GM19328 (cell line): ENCODE measurements at regions not wholly inside any gene's neighbourhood (a gene's known extent, or its start where the extent isn't known, plus 50 kb on each side); places are given as distances from the start of the nearest gene placed in this dataset.

Experiments
- ATAC-seq: cut with Tn5 transposase; IDR thresholded peaks from one replicate; pipeline ENCODE4 v1.9.1; 2021; ENCODE audit warnings: mild to moderate bottlenecking, moderate library complexity; ENCODE audit not compliant: unreplicated experiment

DNA sequence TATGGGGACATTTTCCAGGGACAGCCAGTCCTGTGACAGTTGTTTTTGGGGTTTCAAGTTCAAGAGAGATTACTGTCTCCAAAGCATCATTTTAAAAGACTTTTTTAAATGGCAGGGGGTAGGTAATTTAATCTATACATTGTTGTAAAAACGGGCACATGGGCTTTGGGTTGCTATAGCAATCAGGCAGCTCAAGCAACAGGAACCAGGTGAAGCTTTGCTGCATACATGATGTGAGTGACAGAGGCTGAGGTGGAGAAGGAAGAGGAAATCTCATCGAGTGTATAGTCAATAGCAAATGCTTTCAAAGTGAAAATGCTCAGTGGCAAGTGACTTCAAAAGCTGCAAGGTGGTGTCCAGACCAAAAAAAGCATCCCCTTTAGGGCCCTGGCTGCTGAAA is 277.4 kb upstream of the JAG1 start:
- no peak for ATAC-seq

DNA sequence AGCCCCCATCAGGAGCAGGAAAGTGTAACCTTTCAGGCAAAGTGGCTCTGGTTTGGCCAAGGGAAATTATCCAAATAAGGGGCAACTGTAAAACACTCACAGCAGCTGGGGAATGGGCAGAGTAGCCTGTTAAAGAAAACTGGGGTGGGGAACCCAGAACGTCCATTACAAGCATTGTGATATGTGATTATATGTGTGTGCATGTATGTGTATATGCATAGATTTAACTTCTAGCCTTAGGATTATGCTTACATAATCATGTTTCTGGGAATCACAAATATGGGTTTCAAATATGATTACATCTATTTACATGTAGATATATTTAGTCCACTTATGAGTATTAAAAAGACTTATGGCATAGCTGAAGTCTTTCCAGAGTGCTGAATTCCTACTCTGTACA is 278.1 kb upstream of the JAG1 start:
- ATAC-seq = no peak

DNA sequence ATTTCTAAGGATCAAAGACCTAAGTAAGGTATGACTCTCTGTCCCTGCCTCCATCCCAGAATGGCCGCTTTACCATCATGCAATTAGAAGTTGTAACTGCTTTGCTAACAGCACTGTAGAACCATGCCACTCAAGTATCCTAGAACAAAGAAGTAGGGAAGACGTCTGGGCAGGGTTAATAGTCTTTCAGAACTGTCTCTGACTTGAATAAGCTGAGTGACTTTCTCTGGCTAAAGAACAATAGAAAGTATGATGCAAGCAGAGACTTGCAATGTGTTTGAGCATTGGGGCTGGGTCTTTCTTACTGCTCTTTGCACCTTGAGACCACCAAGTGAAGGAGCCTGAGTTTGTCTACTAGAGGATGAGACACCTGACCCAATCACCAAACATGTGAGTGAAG is 279.6 kb upstream of the JAG1 start:
- no peak for ATAC-seq

DNA sequence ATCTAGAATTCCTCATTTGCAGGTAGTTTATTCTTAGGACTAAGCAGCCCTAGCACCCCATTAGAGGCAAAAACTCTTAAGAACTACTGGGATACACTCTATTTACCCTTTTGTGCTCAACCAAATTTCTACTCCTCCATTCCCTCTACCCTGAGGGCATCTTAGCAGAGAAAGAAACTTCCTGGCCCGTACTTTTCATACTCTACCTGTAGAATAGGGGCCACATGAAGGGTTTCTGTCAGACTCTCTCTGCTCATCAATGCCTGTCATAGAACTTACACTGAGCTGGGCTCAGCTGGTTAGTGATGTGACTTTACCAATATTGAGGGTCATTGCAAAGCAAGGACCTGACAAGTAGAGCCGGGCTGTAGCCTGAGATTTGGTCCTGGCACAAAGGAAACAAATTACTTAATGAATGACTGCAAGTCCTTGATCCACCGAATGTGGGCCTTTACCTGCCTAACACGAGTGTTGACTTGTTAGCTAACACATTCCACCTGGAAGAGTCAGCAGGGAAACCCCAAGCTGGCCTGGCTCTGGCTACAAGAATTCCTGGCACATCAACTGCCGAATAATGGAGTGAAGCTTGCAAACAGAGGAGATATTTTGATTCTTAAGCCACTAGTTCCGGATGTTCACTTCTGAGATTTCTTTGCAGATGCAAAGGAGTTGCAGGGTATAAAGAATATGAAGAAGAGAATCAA is 280.5 kb upstream of the JAG1 start:
- ATAC-seq = no peak

DNA sequence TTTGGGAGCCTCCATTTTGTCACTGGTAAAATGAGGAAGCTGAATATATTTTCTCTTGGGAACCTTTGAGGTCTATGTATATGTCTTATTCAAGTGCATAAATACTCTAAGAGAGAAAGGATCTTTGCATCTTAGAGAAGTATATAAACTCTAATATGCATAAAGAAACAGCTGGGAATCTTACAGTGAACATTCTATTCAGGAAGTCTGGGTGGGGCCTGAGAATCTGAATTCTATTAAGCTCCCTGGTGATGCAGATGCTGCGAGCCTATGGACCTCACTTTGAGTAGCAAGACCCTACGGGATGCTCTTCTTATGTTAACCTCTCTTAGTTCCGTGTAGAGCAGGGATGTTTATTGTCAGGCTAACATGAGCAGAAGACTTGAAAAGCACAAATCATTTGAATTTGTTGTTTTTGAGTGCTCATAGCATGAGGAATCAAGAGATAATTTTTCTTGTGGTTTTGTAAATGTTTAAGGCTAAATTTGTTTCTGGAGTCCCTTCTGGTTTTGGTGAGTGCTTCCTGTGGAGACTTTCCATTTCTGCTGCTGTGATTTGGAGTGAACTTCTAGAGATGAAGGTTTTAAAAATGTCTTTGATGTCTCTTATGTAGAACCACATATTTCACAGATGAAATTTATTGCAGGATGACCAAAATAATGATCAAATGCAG is 281.2 kb upstream of the JAG1 start:
- no peak for ATAC-seq

DNA sequence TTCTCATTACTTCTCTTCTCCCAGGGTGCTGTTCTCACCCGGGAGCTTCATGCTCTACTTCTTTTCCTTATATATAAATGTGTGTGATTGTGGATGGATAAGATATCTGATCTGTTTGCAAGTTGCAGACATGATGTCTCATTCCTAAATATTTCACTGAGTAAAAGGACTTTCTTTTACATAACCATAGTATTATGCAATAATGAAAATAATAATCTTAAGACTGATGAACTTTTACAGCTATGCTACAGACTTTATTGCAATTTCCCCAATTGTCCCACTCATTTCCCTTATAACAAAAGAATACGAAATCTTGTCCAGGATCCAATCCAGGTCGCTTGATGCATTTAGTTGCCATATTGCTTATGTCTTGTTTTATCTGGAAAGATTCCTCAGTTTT is 284.5 kb upstream of the JAG1 start:
- no peak for ATAC-seq

DNA sequence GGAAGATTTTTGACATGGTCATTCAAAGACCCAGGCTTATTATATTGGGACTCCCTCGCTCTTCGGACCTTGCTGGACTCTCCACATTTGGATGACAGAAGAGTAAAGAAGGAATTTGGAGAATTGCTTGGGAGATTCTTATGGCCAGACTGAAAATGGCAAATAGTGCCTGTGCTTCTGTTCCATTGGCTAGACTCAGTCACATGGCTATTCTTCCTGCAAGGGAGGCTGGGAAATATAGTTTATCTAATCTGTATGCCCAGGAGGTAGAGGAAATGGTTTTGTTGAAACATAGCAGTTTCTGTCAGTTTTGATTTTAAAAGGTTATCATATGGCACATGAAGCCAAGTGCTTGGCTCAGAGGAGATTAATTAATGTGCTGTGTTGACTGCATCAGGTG is 286.6 kb upstream of the JAG1 start:
- no peak for ATAC-seq

DNA sequence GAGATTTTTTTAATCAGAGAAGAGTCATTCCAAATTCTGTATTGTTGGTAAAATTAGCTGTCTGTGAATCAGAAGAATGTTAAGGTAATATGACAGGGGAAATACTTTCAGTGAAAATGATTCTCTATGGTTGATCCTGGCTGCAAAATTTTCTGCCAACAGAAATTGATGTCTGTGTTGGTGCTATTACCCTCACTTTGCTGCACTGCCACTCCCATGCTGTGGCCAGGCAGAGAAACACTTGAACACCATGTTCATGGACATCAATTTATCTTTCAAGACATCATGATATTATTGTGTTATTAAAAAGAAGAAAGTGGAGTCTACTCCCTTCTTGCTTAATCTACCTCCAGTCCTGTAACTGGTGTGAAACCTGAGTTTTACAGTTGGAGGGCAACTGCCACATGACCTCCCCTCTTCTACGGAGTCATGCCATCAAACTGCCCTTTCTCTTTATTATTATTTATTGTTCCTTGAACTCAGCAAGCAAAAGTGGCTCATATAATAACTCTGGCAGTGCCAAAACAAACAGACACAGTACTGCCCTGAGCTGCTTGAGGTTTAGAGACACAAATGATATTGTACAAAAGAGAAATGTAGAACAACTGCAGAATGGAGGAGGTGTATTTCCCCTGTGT is 288.0 kb upstream of the JAG1 start:
- ATAC-seq = no peak

DNA sequence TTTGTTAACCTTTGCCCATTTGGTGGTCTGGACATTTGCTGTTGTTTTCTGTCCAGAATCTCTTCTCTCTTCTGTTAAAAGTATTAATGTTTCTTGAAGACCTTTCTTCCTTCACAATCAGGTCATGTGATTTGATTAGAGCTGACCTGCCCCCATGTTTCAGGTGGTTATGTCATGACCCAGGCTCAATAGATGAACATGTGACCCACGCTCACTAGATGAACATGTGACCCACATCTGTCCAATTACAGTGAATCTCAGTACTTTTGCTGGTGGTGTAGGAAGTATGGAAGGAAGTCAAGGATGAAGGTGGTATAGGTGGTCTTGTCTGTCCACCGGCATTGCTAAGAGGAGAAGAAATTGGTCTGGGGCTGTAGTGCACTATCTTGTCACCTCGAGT is 289.1 kb upstream of the JAG1 start:
- ATAC-seq = no peak

DNA sequence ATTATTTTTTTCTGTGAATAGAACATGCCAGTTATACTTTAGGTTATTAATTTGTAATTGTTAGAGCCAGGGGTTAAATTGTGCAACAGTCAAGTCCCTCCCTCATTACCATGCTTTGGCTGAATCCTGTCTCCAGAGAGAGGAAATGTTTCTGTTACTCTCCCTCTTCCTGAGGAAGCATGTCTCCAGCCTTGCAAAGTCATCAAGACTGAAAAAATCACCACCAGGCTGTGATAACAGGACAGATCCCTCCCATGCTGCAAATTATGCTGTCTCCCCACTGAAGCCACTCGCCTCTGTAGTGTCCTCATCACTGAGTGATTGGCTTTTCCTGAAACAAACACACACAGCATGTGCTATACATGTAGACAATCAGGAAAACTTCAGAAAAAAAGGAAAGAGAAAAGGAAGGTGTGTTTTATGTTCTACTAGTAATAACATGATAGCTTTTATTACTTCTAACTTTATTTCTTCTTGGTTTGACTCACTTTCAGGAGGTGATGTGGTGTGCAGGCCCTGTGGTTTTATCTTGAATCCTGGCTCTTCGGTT is 290.0 kb upstream of the JAG1 start:
- no peak for ATAC-seq

DNA sequence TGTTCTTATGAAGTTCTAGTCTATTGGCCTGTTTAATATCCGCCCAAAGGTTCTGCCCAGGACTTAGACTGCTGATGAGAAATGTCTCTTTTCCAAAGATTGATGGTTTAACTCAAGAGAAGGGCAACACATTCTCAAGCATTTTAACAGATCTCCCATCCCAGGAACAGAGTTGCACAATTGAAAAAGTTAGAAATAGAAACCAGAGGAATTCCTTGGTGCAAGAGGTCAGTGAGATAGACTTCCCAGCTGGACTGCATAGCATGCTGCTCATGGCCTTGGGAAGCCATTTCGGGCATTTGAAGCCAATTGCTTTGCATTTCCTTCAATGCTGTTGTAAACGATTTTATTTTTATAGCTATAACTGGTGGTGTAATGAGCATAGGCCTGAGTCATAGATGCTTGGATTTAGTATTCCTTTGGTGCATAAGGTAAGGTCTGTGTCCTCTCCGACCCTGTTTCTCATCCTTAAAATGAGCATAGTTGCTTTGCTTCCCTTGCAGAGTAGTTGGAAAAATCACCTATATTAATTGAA is 292.2 kb upstream of the JAG1 start:
- ATAC-seq = no peak

DNA sequence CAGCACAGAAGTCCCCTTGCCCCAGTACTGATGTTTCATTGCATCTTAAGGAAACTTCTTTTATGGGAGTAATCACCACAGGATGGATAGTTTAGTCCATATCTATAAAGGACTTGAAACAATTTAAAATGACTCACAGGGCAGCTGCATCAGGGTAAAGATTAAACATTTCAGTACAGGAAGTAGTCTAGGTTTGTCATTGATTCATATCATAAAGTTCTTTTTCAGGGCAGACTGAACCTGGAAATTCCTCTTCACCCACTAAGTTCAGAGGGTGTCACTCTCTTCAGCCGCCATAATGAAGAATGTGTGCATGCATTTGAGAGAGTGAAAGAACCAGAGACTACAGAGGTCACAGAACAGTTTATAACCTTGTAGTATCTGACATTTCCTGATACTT is 296.3 kb upstream of the JAG1 start:
- no peak for ATAC-seq

DNA sequence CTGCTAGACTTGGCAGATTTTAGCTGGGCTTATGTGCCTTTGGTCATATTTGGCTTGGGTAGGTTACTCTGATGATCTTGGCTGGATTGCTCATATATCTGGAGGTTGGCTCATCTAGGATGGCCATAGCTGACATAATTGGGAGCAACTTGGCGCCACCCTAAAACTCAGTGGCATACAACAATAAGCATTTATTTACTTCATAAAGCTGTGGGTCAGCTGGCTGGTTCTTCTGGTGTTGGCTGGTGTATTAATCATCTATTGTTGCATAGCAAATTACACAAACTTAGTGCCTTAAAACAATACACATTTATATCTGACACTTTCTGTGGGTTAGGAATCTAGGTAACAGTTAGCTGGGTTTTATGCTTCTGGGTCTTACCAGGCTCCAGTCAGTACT is 297.3 kb upstream of the JAG1 start:
- no peak for ATAC-seq

DNA sequence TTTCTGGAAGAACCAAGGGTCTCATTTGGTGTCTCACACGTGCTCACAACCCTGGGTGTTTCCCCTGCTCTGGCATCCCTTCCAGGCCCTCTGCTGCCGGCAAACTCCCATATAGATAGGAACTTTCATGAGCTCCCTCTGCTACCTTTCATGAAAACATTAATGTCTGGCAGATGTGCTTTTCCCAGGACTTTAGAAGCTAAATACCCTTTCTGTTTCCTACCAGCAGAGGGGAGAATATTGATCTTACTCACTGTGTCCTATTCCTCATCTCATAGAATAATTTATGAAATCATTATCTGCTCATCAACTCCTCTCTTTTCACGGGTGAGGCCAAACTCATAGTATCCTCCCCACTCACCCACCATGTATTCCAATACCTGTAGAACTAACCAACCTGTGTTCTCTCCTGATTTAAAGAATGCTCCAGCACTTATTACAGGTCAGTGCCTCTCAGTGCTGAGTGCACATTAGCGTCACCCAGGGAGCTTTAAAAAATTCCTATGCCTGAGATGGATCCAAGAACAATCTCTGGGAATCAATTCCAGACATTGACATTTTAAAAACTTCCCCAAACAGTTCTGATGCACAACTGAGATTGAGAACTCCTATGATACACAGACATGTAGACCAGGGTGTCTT is 298.5 kb upstream of the JAG1 start:
- ATAC-seq = no peak

DNA sequence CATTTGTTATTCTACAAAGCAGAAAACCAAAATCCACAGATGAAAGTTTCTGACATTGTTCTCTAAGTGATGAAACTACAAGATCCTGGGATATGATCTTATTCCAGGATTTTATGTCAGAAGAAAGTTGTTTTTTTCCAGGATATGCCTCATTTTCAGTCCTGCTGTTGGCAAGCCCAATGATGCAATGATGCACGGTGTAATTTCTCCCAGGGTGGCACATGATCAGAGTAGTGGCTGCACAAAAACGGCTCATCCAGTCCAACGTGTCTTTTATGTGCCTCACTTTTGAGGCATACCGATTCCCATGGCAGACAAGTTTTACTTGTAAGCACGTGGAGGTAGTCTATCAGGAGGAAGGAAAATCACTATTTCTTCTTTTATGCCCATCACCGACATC is 302.3 kb upstream of the JAG1 start:
- ATAC-seq = no peak

DNA sequence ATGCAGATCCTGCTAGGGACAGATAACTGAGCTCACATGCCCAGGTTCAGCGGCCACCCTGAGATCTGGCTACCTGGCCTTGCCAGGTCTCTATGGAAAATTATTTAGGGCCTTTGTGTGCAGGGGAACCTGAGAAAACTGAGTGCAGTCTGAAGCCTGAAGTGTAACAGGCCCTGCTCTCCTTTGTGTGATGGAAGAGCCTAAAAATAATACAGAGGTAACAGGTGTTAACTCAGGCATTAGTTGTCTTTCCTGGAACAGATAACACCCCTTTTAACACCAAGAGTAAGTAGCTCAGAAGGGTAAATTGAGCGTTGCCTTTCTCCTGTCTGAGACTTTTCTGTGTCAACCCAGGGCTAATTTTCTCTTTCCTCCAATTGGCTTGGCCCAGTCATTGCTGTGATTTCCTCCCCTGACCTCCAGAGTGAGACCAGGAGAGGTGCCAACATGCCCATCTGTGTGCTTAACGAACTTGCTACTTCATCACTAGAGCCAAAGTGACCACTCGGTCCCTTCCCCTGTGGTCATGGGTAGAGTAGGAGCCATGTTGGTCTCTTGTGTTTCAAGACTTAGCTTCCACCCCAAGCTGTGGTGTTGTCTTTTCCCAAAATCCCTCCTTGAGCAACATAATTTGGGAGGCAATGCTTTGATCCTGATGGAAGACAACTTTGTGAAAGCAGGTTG is 304.4 kb upstream of the JAG1 start:
- ATAC-seq = no peak

DNA sequence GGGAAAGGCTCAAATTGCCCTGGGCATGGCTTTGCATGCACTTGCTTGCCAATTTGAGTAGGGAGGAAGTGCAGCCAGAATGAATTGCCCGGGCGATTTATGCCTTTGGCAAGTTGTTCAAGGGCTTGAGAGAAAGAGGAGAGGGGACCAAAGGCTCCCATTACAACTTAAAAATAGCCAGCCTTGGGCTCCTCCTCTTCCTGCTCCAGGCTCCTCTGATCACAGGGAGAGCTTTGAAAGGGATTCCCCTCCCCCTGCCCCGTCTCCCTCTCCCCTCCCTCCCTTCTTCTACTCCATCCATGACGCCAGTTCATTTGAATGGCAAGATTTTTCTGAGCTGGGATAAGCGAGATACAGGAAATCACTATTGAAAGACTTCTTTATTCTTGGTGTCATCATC is 304.9 kb upstream of the JAG1 start:
- no peak for ATAC-seq

DNA sequence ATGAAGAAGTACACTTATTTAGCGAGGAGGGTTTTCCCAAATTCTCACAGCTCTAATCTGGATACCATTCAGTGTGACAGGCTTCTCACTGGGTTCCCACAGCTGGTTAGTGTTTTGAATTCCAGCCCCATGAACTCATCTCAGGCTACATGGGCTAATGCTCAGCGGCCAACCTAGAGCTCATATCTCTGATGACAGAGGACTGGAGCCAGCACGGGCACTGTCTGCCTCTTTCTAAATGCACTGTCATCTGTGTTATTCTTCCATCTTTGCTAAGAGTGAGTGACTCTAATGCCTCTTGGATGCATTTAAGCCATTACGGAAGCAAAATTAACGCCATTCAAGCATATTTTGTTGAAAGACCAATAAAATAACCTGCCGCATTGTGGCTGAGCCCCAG is 308.9 kb upstream of the JAG1 start:
- no peak for ATAC-seq

DNA sequence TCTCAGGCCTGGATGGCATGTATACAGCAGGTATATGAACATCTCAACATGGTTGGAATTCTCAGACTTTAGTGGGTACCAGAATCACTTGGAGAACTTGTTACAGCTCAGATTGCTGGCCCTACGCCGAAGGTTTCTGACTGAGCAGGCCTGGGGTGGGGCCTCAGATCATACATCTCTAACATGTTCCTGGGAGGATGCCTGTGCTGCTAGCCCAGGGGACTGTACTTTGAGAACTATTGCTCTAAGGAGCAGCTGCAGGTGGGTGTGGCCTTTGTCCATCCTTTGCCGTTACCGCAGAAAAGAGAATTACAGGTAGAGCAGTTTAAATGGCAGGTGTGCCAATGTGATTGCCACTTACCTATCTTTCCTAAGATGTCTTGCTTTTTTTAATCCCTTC is 310.5 kb upstream of the JAG1 start:
- no peak for ATAC-seq

DNA sequence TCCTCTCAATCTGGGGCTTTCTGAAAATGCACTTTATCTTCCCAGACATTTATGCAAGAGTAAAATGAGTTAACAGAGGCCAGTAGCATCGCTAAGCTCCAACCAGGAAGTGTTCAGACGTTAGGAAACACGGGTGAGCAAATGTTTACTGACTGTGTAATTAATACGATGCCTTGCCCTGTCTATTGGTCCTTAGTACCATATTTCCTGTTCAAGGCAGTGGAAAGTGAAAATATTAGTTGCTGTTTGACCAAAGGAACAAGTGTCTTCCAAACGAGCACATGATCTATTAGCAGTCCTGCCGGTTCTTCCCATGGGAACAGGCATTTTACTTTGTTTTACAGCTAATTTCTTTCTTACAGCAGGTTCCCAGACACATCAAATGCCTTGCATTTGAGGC is 311.1 kb upstream of the JAG1 start:
- no peak for ATAC-seq

DNA sequence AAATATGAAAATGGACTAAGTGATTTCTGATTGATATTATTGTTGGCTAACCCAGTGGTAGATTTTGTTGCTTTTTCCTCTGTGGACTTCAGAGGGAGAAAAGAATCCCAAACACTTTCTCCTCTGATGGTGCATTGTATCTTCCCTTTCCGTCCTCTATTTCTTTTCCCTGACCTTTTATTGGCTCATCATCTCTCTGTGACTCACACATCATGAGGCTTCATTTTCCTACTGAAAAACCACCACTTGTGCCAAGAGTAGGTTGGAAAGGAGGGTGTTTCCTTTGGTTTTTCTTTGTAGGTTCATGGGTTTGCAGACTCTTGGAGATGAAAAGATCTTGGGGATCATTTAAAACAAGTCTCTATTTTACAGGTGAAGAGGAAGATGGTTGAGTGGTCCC is 311.7 kb upstream of the JAG1 start:
- no peak for ATAC-seq
